Effector memory CD8-positive, alpha-beta T cell (primary cell): ENCODE measurements at regions not wholly inside any gene's neighbourhood (a gene's known extent, or its start where the extent isn't known, plus 50 kb on each side); places are given as distances from the start of the nearest gene placed in this dataset.
"Not testable (repeated sequence)": the region's sequence is repeated elsewhere in the genome, so short reads cannot be mapped to it uniquely, and the experiment has no call there.

ENCODE experiments used
- ATAC-seq: fragments of 150-1000 bp; cut with Tn5 transposase; replicated peaks from 2 replicates; pipeline ENCODE4 v1.10.0; 2021; ENCODE audit warnings: mild to moderate bottlenecking, moderate library complexity
- DNase-seq, 3 experiments: peaks; one replicate each; pipeline ENCODE4 v3.0.0; 2021
- H3K27ac Mint-ChIP-seq, 2 donors: one replicate each; pipeline ENCODE4 v1.8.0; 2022; ENCODE audit warnings: mild to moderate bottlenecking in 2 of 2, mixed read lengths in 2 of 2, moderate library complexity in 2 of 2
- H3K27me3 Mint-ChIP-seq, 2 donors: one replicate each; pipeline ENCODE4 v1.8.0; 2022; ENCODE audit warnings: mixed read lengths in 2 of 2
- H3K36me3 Mint-ChIP-seq: one replicate; pipeline ENCODE4 v1.8.0; 2022; ENCODE audit warnings: mild to moderate bottlenecking, moderate library complexity, mixed read lengths; ENCODE audit not compliant: insufficient read depth
- H3K4me1 Mint-ChIP-seq, 2 donors: one replicate each; pipeline ENCODE4 v1.8.0; 2022; ENCODE audit warnings: low read depth in 2 of 2, mixed read lengths in 2 of 2
- H3K4me3 Mint-ChIP-seq, 2 donors: one replicate each; pipeline ENCODE4 v1.8.0; 2022; ENCODE audit warnings: mild to moderate bottlenecking in 2 of 2, mixed read lengths in 2 of 2, moderate library complexity in 2 of 2
- H3K9me3 Mint-ChIP-seq, 2 donors: one replicate each; pipeline ENCODE4 v1.8.0; 2022; ENCODE audit warnings: mixed read lengths in 2 of 2

DNA sequence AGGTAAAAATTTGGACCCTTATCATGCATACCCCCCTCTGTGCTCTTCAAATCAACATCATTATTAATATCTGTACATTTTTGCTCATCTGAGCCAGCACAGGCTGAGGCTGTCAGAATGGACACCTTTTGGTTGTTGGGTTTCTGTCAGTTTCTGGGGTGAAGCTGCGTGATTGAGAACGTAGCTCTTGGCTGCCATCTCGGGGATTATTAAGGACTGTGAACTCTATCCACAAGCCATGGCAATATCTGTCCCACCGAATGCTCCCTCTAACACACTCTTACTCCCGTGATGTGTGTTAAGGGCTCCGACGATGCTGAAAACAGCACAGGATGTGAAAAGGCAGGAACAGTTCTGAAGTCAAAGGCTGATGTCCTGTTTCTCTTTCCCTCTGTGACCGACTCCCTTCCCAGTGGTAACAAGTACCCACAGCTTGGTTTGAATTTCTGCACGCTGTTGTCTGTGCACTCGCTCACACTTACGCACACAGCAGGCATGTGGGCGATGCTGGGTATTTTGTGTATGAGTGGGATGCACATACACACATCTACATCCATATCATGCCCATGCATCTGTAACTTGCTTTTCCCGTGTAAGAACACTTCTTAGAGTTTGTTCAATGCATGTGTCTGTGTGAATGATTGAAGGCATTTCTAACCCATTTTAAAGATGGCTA, 405.6 kb downstream of the TMEM121 start:
- Mint-ChIP-seq H3K36me3 (no peaks in the 10 kb centered on the region), H3K27ac (no peak overlapping the region), H3K27me3 (peaks cover 58 to 78% of the 10 kb centered on the region in 2 donors), H3K9me3 (no peaks in the 10 kb centered on the region), H3K4me3 (no peak overlapping the region), H3K4me1 (no peaks in the 10 kb centered on the region)
- no peak for DNase-seq
- ATAC-seq = no peak

DNA sequence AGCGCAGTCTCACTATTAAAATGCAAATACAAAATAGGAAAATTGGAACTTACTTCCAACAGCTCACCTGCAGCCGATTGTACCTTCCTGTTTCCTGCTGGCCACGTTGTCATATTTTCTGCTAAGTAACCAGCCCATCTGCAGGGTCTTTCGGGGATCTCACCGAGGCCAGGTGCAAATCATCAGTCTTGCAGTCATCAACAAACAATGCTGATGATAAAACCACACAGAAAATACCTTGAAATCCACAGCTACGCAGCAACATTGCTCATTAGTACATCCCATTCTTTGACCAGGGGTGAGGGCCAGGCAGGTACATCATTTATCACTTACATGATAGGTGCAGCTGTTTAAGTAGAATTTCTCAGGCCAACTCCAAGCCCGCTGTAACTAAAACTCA, 406.9 kb downstream of the TMEM121 start:
- DNase-seq (no peak), ATAC-seq (no peak)
- no peaks in the 10 kb centered on the region for H3K9me3 Mint-ChIP-seq
- H3K4me1 Mint-ChIP-seq = no peaks in the 10 kb centered on the region
- no peaks in the 10 kb centered on the region for H3K36me3 Mint-ChIP-seq
- no peak overlapping the region for H3K4me3 Mint-ChIP-seq
- peaks cover 52 to 68% of the 10 kb centered on the region in 2 donors for H3K27me3 Mint-ChIP-seq
- no peak overlapping the region for H3K27ac Mint-ChIP-seq

DNA sequence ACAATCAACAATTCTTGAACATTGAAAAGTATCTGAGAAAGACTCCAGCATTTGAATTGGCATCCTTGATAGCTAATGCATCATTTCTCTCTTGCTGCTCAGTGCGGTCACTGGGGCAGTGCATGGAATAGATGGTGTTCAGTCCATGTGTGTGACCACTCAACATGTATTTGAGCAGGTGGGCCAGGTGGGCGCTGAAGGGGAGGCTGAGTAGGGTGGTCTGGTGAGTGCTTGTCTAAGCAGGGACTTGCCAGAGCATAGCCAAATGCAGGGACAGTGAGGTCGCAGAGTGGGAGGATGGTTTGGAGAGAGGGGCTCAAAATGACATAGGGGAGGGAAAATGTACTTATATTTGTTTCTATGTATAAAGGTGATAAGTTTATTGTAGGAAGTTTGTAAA, 409.0 kb downstream of the TMEM121 start:
- DNase-seq (no peak), ATAC-seq (no peak)
- Mint-ChIP-seq H3K27me3 (peaks cover 42 to 51% of the 10 kb centered on the region in 2 donors), H3K4me1 (peaks cover 0 to 3% of the 10 kb centered on the region in 2 donors), H3K9me3 (peaks cover 5 to 10% of the 10 kb centered on the region in 2 donors), H3K36me3 (no peaks in the 10 kb centered on the region), H3K4me3 (no peak overlapping the region), H3K27ac (no peak overlapping the region)

DNA sequence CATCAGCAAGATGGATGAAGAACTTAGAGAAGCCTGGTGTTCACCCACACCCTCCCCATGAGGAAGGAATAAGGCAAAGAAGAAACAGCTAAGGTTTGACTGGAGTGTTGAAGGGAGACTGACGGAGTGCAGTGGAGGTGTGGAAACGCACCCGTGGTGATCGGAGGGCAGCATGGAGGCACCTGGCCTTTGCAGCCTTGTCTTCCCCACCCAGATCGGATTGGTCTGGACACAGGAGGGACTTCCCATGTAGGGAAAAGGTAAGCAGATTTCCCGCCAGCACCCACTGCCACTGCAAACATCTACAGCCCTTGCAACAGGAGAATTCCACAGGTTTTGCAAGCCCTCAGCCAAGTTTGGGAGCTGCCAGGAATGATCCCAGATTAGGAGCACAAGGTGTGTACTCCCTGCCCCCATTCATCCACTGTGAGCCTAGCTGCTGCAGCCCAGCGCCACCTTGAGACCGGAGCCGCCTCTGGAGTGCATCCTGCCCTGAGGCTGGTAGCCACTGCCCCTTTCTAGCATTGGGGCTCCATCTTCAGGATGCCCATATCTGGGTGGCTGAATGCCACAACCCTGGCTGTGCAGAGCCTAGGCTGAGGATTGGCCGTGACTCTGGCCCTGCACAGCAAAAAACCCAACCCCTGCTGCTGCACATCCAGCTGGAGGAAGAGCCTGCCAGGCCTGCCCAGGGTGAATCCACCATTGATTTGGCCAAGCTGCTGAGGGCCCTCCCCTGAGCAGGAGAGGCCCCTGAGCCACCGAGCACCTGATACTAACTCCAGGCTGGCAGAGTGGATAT, 411.1 kb downstream of the TMEM121 start:
- DNase-seq (no peak), ATAC-seq (no peak)
- Mint-ChIP-seq H3K27me3 (peaks cover 46 to 48% of the 10 kb centered on the region in 2 donors), H3K4me1 (peaks cover 0 to 7% of the 10 kb centered on the region in 2 donors), H3K9me3 (peaks cover 5 to 10% of the 10 kb centered on the region in 2 donors), H3K36me3 (no peaks in the 10 kb centered on the region), H3K4me3 (no peak overlapping the region), H3K27ac (no peak overlapping the region)

DNA sequence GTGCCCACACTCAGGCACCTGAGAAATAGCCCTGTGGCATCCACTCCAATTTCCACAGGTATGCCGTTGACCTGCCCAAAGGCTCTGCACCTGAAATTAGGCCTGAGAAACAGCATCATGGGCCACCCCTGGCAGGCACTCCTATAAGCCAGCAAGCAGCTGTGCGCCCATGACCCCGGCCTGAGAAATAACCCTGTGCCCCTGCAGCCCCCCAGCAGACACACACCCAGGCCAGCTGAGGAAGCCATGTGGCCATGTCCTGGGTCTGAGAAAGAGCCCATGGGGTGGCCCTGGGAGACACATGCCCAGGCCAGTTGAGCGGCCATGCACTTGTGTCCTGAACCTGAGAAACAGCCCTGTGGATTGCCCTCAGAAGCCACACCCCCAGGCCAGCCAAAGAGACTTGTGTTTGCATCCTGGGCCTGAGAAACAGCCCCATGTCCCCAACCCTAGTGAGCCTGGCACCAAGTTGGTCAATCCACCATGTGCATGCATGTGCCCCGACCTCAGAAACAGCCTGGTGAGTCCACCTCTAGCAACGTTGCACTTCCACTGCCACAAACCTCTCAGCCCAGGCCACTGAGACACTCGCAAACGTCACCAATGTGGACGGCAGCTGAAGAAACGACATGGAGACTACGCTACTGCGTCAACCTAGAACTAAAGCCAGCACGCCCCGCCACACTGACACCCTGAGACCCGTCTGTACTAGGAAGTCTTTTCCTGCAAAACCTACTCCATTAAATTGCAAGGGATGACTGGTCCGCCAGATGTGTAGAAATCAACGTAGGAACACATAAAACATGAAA, 411.9 kb downstream of the TMEM121 start:
- H3K4me1 Mint-ChIP-seq = peaks cover 0 to 7% of the 10 kb centered on the region in 2 donors
- H3K27ac Mint-ChIP-seq = no peak overlapping the region
- H3K4me3 Mint-ChIP-seq = no peak overlapping the region
- H3K36me3 Mint-ChIP-seq = no peaks in the 10 kb centered on the region
- ATAC-seq (no peak), DNase-seq (no peak)
- H3K9me3 Mint-ChIP-seq = peaks cover 5 to 10% of the 10 kb centered on the region in 2 donors
- peaks cover 50 to 53% of the 10 kb centered on the region in 2 donors for H3K27me3 Mint-ChIP-seq

DNA sequence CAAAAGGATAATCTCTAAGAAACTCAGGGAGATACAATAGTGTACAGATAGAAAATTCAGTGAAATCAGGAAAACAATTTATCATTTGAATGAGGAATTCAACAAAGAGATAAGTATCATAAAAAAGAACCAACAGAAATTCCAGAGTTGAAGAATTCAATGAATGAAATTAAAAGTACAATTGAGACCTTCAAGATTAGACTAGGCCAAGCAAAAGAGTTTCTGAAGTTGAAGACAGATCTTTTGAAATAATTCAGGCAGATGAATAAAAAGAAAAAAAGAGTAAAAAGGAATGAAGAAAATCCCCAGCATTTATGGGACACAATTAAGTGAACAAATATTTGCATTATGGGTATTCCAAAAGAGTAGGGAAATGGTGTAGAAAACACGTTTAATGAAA, 412.6 kb downstream of the TMEM121 start:
- Mint-ChIP-seq H3K27ac (no peak overlapping the region), H3K27me3 (peaks cover 42 to 50% of the 10 kb centered on the region in 2 donors), H3K4me3 (no peak overlapping the region), H3K4me1 (peaks cover 0 to 7% of the 10 kb centered on the region in 2 donors), H3K9me3 (peaks cover 5 to 10% of the 10 kb centered on the region in 2 donors), H3K36me3 (no peaks in the 10 kb centered on the region)
- ATAC-seq (no peak), DNase-seq (no peak)

DNA sequence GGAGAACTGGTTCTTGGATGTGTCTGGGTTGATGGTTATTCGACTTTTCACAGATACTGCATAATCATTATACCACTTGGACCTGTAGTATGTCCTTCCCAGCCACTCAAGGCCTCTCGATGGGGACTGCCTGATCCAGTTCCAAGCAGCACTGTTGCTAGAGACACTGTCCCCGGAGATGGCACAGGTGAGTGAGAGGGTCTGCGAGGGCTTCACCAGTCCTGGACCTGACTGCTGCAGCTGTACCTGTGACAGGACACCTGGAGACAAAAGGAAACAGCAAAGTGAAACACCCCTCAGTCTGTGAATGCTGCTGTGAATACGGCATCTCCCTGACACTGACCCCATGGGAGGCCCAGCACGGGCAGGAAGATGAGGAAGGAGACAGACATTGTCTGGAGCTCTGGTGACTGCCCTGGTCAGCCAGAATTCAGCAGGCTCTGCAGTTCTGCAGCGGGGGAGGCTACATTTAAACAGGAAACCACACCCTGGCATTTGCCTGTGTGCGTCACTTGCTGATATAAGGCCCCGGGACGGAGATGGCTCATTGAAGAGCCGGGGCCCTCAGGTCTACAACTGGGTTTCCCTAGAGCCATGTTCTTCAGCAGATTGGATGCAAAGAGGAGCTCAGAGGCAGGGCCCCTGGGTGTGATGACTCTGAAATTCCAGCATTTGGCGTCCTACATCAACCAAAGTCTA, 413.6 kb downstream of the TMEM121 start:
- no peaks in the 10 kb centered on the region for H3K36me3 Mint-ChIP-seq
- H3K27me3 Mint-ChIP-seq = peaks cover 41 to 52% of the 10 kb centered on the region in 2 donors
- H3K27ac Mint-ChIP-seq = peak overlapping the region in 1 of 2 donors; percentile 25
- peaks cover 4 to 12% of the 10 kb centered on the region in 2 donors for H3K4me1 Mint-ChIP-seq
- H3K9me3 Mint-ChIP-seq = peaks cover 5 to 10% of the 10 kb centered on the region in 2 donors
- ATAC-seq (no peak), DNase-seq (no peak)
- H3K4me3 Mint-ChIP-seq = no peak overlapping the region

DNA sequence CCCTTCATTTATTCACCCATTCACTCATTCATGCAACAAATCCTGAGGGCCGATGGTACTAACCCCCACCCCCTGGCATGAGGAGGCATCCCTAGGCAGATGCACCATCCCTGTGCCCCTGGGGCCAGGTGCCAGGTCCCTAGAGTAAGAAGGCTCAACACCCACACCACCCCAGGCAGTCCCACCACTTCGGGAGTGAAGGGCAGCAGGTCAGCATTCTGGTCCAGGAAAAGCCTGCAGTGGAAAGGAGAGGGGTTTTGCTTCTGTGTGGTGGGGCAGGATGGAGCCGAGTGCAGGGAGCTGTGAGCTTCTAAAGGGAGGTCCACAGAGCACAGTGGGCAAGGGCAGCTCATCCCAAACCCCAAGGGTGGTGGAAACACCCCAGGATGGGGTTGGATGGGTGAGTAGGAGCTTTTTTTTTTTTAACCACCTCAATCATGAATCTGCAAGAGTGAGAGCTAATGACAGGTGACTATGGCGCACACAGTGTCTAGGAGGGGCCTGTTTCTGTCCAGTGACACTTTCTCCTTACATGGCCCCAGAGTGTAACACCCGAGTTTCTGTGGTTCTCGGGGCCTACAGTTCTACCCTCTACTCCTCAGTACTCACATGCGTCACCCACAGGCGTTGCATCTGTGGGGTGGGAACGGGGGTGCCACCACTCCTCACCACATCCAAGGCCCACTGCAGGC, 414.3 kb downstream of the TMEM121 start:
- Mint-ChIP-seq H3K9me3 (peaks cover 5 to 10% of the 10 kb centered on the region in 2 donors), H3K27ac (no peak overlapping the region), H3K4me3 (no peak overlapping the region), H3K36me3 (no peaks in the 10 kb centered on the region), H3K27me3 (peaks cover 42 to 52% of the 10 kb centered on the region in 2 donors), H3K4me1 (peaks cover 8 to 15% of the 10 kb centered on the region in 2 donors)
- DNase-seq (no peak), ATAC-seq (peak; percentile 74)

DNA sequence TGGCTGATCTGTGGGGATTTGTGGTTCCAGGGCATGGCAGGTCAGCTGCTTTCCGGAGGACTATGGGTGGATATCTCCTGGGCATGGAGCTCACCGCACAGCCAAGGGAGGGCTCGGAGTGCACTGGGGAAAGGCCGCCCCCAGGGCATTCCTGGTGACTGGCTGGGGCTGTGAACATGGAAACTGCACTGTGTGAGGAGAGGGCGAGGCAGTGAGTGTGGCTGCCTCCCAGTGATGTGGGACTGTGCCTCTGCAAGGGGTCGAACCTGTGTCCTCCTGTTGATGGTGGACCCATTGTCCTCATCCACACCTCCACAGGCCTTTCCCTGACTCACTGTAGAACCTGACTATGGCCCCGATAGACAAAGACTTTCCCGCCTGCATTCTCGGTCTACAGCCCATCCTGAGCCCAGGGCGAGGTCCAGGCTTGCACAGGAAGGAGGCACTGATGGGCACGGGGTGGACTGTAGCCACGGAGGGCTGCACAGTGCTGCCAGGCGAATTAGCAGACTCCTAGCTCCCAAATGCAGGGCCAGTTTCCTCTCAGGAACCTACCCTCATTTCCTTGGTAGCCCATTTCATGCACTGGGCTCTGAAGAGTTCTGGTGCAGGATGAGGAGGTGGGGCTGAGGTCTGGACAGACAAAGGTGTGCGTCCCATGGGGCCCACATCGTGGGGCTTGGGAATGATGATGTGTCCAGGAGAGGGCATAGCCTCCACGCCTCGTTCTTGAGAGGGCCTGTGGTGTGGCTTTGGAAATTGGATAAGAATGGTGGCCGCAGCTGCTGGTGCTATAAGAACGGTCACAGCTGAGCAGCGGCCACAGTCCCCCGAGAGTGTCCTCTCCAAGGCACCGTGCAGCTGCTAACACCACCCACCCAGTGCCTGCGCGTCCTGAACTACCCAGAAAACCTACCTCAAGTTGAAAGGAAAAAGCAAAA, 415.1 kb downstream of the TMEM121 start:
- no peak for ATAC-seq
- Mint-ChIP-seq H3K9me3 (peaks cover 5 to 10% of the 10 kb centered on the region in 2 donors), H3K27me3 (peaks cover 41 to 53% of the 10 kb centered on the region in 2 donors), H3K4me1 (peaks cover 8 to 15% of the 10 kb centered on the region in 2 donors), H3K36me3 (no peaks in the 10 kb centered on the region), H3K27ac (no peak overlapping the region), H3K4me3 (no peak overlapping the region)
- no peak for DNase-seq

DNA sequence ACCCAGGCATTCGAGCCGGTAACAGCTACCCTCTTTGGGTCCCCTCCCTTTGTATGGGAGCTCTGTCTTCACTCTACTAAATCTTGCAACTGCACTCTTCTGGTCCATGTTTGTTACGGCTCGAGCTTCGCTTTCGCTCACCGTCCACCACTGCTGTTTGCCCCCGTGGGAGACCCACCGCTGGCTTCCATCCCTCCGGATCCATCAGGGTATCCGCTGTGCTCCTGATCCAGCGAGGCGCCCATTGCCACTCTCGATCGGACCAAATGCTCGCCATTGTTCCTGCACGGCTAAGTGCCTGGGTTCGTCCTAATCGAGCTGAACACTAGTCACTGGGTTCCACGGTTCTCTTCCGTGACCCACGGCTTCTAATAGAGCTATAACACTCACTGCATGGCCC, 416.3 kb downstream of the TMEM121 start:
- peaks cover 47 to 66% of the 10 kb centered on the region in 2 donors for H3K27me3 Mint-ChIP-seq
- not testable (repeated sequence) for H3K36me3 Mint-ChIP-seq, H3K27ac Mint-ChIP-seq, H3K4me3 Mint-ChIP-seq, DNase-seq, H3K9me3 Mint-ChIP-seq, ATAC-seq
- H3K4me1 Mint-ChIP-seq = peaks cover 8 to 15% of the 10 kb centered on the region in 2 donors

DNA sequence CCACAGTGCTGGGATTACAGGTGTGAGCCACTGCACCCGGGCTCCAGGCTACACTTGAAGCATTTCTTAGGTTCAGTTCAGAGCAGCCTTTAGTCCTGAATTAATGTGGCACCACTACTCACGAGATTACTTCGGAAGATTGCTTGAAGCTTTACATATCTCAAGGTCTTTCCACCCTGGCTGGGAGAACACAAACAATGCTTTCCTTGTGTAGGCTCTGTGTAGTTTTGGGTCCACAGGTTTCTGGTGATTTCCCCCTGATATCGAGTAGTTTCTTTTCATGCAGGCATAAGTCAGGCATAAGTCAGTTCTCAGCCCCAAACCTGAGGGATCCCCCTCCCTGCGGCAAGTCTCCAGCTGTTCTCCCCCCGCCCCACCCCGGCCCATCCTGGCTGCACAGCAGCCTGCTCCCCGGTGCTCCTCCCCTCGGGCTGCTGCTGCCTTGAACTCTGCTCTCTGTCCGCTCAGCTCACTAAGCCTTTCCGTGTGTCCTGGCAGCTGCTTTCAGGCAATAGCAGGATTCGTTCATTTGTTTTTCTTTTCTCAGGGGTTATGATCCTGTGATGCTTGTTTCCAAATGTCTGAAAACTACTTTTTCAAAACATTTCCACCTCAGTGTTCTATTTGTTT, 417.7 kb downstream of the TMEM121 start:
- ATAC-seq = no peak
- no peak for DNase-seq
- Mint-ChIP-seq H3K4me3 (no peak overlapping the region), H3K27ac (no peak overlapping the region), H3K27me3 (peaks cover 56 to 79% of the 10 kb centered on the region in 2 donors), H3K9me3 (peaks cover 0 to 2% of the 10 kb centered on the region in 2 donors), H3K4me1 (peaks cover 8 to 15% of the 10 kb centered on the region in 2 donors), H3K36me3 (no peaks in the 10 kb centered on the region)
